ENCODE measurements at regions not wholly inside any gene's neighbourhood (a gene's known extent, or its start where the extent isn't known, plus 50 kb on each side); places are given as distances from the start of the nearest gene placed in this dataset.

DNA sequence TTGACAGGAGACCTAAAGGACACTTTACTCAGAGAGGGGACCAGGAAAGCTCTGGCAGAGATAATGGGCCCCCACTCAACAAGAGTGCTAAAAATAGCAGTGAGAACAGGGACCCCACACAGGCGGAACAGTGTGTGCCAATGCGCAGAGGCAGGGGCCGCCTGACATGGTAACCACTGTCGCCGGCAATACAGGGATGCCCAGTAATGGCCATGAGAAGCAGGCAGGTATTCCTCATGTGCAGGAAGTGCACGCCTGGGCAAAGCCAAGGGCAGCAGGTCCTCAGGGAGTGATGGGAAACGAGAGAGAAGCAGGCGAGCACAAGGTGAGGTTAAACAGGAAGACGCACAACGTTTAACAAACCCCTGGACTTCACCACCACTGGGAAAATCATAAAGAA is 757.1 kb downstream of the LIG4 start:
- TF ChIP-seq, protein P1, sequence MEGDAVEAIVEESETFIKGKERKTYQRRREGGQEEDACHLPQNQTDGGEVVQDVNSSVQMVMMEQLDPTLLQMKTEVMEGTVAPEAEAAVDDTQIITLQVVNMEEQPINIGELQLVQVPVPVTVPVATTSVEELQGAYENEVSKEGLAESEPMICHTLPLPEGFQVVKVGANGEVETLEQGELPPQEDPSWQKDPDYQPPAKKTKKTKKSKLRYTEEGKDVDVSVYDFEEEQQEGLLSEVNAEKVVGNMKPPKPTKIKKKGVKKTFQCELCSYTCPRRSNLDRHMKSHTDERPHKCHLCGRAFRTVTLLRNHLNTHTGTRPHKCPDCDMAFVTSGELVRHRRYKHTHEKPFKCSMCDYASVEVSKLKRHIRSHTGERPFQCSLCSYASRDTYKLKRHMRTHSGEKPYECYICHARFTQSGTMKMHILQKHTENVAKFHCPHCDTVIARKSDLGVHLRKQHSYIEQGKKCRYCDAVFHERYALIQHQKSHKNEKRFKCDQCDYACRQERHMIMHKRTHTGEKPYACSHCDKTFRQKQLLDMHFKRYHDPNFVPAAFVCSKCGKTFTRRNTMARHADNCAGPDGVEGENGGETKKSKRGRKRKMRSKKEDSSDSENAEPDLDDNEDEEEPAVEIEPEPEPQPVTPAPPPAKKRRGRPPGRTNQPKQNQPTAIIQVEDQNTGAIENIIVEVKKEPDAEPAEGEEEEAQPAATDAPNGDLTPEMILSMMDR (IDR thresholded peaks at IDR 0.05; ENCODE audit: control insufficient read depth, extremely low read depth, insufficient read depth), result no peak
- no peak overlapping the region for H3K4me3 ChIP-seq (ENCODE audit: low read depth, low read length)
- no peak for DNase-seq (ENCODE audit: low read depth)

DNA sequence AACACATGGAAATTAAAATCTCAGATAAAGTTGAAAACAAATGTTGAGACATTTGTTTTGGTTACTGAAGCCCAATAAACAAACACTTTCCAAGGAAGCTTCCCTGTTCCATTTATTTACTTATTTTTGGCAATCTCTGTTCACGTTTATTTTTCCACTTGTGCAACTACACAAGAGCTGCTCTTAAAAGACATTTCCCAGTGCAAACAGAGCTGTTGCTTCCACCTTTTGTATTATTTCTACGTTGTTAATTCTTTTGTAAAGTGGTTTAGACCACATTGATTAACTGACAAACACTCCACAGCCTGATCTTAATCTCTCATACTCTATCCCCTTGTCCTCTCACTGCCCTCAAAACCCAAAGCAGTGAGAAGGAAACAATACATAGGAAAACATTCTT is 757.6 kb downstream of the LIG4 start:
- no peak overlapping the region for H3K4me3 ChIP-seq (ENCODE audit: low read depth, low read length)
- TF ChIP-seq, protein P1 (IDR thresholded peaks at IDR 0.05; ENCODE audit: control insufficient read depth, extremely low read depth, insufficient read depth), result no peak
- DNase-seq (ENCODE audit: low read depth), result no peak

DNA sequence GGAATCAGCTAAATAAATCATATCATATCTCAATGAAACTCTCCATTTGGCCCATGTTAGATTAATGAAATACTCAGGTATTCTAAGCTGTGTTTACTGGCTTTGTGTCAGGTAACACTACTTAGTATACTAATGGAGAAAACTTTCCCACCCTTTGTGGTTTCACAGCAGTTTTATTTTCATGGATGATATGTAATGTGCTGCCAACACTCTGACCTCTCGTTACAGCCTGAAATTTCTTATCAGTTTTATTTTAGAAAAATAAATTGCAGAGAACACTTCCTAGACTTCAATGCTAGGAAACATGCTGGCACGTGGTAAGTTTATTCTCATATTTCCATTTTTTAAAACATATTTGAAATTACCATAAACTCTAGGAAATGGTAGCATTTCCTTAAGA is 758.9 kb downstream of the LIG4 start:
- H3K4me3 ChIP-seq (ENCODE audit: low read depth, low read length), result no peak overlapping the region
- TF ChIP-seq, protein P1 (IDR thresholded peaks at IDR 0.05; ENCODE audit: control insufficient read depth, extremely low read depth, insufficient read depth), result no peak
- DNase-seq (ENCODE audit: low read depth), result no peak

DNA sequence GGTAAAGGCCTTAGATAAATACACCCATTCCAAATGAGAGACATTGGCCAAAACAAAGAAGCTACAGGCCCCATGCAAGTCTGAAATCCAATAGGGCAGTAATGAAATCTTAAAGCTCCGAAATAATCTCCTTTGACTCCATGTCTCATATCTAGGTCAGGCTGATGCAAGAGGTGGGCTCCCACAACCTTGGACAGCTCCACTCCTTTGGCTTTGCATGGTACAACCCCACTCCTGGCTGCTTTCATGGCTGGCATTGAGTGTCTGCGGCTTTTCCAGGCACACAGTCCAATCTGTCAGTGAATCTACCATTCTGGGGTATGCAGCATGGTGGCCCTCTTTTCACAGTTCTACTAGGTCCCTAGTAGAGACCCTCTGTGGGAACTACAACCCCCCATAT is 762.5 kb downstream of the LIG4 start:
- no peak for DNase-seq (ENCODE audit: low read depth)
- no peak overlapping the region for H3K4me3 ChIP-seq (ENCODE audit: low read depth, low read length)
- TF ChIP-seq, protein P1 (IDR thresholded peaks at IDR 0.05; ENCODE audit: control insufficient read depth, extremely low read depth, insufficient read depth), result no peak

DNA sequence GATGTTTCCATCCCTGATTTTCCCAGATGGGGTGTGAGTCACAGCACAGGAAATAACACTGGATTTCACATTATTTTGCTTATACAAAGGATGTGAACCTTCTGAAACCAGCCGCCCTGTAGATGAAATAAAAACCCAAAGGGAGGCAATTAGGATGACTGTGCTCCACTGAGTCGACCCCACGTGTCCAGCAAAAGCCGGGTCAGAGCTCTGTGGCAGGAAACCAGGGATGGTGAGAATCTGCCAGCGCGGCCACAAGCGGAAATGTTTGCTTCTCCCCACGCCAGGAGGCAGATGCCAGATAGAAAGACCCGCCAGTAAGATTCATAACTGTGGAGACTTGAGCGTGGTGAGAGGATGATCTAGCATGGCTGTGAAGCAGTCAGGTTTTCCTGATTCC is 764.4 kb downstream of the LIG4 start:
- TF ChIP-seq, protein P1 (IDR thresholded peaks at IDR 0.05; ENCODE audit: control insufficient read depth, extremely low read depth, insufficient read depth), result no peak
- H3K4me3 ChIP-seq (ENCODE audit: low read depth, low read length), result no peak overlapping the region
- no peak for DNase-seq (ENCODE audit: low read depth)

DNA sequence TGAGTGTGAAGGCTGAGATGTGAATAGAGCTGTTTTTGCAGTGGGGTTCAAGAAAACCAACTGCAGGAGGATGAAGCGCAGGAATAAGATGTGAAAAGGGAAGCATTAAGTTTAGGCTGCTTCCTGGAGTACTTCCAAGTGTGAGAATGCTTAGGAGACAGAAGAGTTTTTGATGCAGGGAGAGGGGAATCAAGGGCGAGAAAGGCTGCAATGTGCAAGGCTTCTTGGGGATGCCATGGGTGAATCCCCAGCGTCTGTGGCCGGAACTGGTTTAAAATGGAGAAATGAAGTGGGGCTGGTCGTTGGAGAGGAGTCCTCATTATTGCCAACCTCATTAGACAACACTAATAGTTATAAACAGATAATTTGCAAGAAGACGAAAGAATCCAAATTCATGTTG is 764.9 kb downstream of the LIG4 start:
- no peak for DNase-seq (ENCODE audit: low read depth)
- TF ChIP-seq, protein P1 (IDR thresholded peaks at IDR 0.05; ENCODE audit: control insufficient read depth, extremely low read depth, insufficient read depth), result no peak
- H3K4me3 ChIP-seq (ENCODE audit: low read depth, low read length), result no peak overlapping the region

DNA sequence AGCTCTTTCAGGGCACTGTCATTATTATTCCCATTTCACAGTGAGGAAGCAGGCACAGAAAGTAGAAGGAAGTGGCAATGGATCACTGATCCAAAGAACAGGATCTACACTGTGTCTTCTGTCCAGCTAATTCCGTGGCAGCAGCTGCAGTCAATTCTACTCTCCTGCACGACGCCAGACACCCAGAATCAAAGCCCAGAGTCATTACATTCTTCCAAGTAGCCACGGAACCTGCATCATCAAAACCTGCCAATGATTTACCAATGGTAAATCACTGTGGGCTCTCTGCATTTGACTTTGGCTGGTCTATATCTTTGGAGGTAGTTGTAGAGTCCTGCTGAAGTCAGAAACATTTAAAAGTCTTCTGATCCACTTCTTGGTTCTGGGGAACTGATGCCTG is 767.7 kb downstream of the LIG4 start:
- TF ChIP-seq, protein P1 (IDR thresholded peaks at IDR 0.05; ENCODE audit: control insufficient read depth, extremely low read depth, insufficient read depth), result no peak
- H3K4me3 ChIP-seq (ENCODE audit: low read depth, low read length), result no peak overlapping the region
- no peak for DNase-seq (ENCODE audit: low read depth)

Measured in LNCaP clone FGC (cell line).